ENCODE measurements at regions not wholly inside any gene's neighbourhood (a gene's known extent, or its start where the extent isn't known, plus 50 kb on each side); places are given as distances from the start of the nearest gene placed in this dataset.
A peak's percentile ranks its signal among the peaks of the same experiment; 100 is the strongest.

- TF ChIP-seq POLR2AphosphoS5 (IDR thresholded peaks at IDR 0.05; ENCODE audit: low read depth, low read length) (no peak; the same call in 1 of the 2 replicates), FOSL1 (IDR thresholded peaks at IDR 0.05; ENCODE audit: low read depth) (peak; percentile 41; the same call in 1 of the 2 replicates), POLR2A (IDR thresholded peaks at IDR 0.05; ENCODE audit: borderline replicate concordance, extremely low read depth, insufficient read depth, insufficient read length) (no peak), YY1 (IDR thresholded peaks at IDR 0.05; ENCODE audit: extremely low read depth, insufficient replicate concordance, low read depth, low read length) (no peak), EZH2 (IDR thresholded peaks at IDR 0.05) (no peak), SP1 (IDR thresholded peaks at IDR 0.05; ENCODE audit: low read depth) (peak; percentile 40), EZH2phosphoT487 (IDR thresholded peaks at IDR 0.05; ENCODE audit: borderline replicate concordance) (no peak), RAD21 (IDR thresholded peaks at IDR 0.05; ENCODE audit: low read depth) (peak; percentile 30; the same call in 1 of the 2 replicates), SRF (IDR thresholded peaks at IDR 0.05; ENCODE audit: low read depth) (no peak; the same call in 1 of the 2 replicates), EGR1 (IDR thresholded peaks at IDR 0.05; ENCODE audit: low read depth) (no peak)
- TF ChIP-seq, protein P1, sequence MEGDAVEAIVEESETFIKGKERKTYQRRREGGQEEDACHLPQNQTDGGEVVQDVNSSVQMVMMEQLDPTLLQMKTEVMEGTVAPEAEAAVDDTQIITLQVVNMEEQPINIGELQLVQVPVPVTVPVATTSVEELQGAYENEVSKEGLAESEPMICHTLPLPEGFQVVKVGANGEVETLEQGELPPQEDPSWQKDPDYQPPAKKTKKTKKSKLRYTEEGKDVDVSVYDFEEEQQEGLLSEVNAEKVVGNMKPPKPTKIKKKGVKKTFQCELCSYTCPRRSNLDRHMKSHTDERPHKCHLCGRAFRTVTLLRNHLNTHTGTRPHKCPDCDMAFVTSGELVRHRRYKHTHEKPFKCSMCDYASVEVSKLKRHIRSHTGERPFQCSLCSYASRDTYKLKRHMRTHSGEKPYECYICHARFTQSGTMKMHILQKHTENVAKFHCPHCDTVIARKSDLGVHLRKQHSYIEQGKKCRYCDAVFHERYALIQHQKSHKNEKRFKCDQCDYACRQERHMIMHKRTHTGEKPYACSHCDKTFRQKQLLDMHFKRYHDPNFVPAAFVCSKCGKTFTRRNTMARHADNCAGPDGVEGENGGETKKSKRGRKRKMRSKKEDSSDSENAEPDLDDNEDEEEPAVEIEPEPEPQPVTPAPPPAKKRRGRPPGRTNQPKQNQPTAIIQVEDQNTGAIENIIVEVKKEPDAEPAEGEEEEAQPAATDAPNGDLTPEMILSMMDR (IDR thresholded peaks at IDR 0.05 in 2 of 3, conservative IDR thresholded peaks at IDR 0.05 in 1 of 3; ENCODE audit: borderline replicate concordance in 1 of 3, insufficient read depth in 1 of 3, low read depth in 2 of 3, low read length in 2 of 3) = no peak
- TF ChIP-seq, protein P2, sequence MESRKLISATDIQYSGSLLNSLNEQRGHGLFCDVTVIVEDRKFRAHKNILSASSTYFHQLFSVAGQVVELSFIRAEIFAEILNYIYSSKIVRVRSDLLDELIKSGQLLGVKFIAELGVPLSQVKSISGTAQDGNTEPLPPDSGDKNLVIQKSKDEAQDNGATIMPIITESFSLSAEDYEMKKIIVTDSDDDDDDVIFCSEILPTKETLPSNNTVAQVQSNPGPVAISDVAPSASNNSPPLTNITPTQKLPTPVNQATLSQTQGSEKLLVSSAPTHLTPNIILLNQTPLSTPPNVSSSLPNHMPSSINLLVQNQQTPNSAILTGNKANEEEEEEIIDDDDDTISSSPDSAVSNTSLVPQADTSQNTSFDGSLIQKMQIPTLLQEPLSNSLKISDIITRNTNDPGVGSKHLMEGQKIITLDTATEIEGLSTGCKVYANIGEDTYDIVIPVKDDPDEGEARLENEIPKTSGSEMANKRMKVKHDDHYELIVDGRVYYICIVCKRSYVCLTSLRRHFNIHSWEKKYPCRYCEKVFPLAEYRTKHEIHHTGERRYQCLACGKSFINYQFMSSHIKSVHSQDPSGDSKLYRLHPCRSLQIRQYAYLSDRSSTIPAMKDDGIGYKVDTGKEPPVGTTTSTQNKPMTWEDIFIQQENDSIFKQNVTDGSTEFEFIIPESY (IDR thresholded peaks at IDR 0.05; ENCODE audit: extremely low read depth, insufficient replicate concordance, low read length) = no peak
- TF ChIP-seq, protein P3, sequence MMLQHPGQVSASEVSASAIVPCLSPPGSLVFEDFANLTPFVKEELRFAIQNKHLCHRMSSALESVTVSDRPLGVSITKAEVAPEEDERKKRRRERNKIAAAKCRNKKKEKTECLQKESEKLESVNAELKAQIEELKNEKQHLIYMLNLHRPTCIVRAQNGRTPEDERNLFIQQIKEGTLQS (IDR thresholded peaks at IDR 0.05) = no peak
These were observed 113.1 kb upstream of the IRF2BP2 start for GRCh38 chr1:234722904-234723720.
